GM21515 (cell line): ENCODE measurements at regions not wholly inside any gene's neighbourhood (a gene's known extent, or its start where the extent isn't known, plus 50 kb on each side); places are given as distances from the start of the nearest gene placed in this dataset.

Source experiments
- ATAC-seq: cut with Tn5 transposase; IDR thresholded peaks from one replicate; pipeline ENCODE4 v1.9.1; 2021; ENCODE audit not compliant: unreplicated experiment

GRCh38 chr18:78768656-78769501 is 210.7 kb upstream of the SALL3 start:
- no peak for ATAC-seq

DNA sequence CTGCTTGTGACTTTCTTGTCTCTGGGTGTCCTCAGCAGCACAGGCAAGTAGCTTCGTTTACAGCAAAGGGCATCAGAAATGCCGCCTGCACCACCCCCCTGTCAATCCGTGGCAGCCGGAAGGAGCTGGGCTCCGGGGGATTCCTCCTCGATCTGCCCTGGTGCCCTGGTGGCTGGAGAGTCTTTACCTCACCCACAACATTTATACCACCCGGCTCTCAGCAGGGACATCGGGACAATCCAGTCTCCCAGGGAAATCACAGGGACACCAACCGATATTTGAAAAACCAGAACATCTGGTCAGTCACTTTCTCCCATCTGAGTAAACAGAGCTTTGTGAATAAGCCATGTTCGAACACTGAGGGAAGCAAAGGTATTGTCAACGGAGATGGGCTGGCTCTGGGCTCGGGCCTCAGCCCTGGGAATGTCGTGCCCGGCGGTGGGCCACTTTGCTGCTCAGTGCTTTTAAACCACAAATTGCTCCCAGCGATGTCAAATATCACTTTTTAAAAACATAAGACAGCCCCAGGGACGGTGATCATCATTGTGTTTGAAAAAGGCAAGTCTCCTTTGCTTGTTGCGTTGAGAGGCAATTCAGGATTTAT is 210.0 kb upstream of the SALL3 start:
- no peak for ATAC-seq

DNA sequence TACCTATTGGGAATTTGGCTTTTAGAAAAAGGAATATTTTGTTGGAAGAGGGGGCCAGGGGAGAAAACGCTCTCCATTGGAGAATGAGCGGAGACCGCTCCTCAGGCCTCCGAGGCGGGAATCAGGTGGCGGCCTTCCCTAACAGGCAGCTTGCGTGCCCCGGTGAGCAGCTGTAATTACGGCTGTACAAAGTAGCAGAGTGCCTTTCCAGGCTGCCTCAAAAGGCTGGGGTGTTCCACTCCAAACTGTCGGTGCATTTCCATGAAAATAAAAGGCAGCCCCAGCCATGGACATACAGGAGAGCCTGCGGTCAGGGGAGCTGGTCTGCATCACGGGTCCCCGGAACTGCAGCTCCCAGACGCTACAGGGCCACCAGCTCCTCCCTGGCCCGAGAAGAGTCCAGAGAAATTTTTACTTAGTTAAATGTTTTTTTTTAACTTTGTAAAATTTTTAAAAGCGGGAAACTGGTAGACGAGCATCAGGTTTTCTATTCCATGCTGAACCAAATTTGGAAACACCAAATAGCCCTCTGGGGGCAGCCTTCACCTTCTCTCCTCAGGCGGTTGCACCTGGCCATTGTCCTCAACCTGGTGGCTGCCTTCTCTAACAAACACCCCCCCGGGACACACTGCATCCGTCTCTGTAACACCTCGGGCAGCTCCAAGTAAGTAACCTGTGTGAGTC is 209.3 kb upstream of the SALL3 start:
- no peak for ATAC-seq

GRCh38 chr18:78770823-78771139 is 208.8 kb upstream of the SALL3 start:
- ATAC-seq: no peak

DNA sequence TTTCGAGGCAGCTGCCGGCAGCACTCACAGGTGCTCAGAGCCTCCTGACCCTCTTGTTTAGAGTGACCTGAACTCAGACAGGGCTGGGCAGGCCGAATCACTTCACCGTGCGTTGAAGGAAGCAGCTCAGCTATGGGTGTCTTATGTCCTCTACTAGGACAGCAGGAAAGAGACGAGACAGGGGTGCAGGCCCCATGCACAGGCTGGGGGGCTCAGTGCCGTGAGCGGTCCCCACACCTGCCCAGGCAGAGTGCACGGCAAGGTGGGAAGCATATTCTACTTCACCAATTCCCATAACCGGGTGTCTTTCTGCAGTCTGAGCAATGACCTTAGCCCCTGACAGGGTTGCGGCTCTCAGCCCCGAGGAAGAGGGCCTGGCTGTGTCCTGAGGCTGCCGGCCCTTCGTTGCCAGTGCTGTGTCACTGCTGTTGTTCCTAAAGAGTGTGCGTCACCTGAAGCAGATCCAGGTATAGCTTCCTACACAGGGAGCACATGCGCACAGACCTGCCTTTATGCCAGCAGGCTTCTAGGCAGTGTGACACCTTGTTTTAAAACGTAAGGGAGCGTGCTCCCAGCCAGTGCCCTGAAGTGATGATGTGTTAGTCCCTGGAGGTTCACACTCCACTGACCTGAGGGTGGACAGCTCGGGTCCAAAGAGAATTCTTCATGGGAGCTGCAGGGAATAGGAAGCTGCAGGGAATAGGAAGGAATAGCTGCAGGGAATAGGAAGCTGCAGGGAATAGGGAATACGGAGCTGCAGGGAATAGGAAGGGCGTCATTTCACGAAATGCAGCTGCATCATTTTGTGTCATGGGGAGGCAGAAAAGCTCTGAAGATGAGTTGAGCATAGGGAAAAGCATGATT is 207.9 kb upstream of the SALL3 start:
- no peak for ATAC-seq

DNA sequence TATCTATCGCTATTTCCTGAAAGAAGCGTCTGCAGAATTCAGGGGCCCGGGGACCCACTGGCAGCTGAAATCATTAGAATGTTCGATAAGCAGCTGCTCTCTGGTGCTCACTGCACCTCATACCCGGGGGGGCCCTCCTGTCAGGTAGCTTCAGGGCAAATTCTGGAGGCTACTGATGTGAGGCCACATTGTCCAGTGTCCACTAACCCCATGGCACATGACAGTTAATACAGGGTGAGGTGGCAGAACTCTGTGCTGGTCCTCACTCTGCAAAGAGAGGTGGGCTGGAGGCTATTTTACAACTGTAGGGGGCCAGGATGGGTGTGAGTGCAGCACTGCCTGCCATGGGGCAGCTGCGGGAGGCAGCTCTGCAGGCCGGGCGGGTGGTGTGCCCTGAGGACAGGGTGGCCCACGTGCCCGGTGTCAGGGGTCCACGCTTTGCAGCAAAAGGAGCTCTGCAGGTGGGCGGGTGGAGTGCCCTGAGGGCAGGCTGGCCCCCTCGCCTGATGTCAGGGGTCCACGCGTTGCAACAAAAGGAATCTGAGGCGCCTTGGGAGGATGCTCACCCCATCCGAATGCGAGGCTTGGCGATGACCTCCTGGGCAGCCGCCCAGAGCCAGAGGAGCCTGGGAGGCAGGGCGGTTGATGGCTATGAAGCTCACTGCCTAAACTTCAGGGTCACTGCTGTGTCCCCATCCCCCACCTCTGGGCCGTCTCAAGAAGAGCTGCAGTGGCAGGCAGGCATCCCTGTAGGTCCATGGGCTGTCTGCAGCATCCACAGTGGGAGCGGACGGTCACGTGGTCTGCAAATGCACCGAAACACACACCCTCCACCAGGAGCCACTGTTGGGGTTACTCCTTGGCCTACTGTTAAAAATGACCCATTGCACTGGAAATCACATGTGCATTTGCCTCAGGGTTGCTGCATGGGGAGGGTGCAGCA is 207.0 kb upstream of the SALL3 start:
- ATAC-seq: no peak

- no peak for ATAC-seq
Observed at GRCh38 chr18:78773303-78773755, 206.3 kb upstream of the SALL3 start.

DNA sequence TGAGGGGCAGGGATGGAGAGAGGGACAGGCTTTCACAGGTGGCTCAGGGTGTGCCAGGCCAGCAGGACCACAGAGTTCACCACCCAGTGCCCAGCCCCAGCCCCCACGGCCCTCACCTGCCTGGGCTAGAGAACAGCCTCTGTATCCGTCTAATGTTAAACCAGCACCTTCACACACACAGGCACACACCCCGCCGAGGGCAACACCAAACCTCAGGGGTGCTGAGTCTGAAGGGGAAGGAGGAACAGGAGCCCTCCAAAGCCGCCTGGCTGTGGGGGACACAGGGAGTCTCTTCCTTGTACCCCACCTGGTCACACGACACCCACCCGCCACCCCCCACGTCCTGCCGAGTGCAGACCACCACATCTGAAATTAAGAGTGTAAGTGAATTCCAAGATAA is 205.8 kb upstream of the SALL3 start:
- ATAC-seq: no peak

DNA sequence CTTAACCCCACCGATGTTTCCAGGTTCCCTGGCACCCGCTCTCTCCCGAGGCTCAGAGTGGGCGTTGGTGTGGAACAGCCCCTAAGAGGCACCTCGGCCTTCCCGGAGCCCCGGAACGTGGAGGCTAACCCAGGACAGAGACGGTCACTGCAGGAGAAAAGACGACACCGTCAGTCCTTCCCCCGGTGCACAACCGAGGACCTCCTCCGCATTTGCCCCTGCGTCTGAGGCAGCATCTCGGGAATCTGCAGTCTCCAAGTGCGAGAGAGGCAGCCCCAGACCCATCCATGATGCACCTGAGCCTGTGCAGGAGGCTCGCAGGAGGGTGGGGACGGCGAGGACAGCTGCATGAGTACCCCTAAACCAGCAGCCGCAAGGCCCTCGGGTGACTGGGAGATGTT is 204.9 kb upstream of the SALL3 start:
- no peak for ATAC-seq

DNA sequence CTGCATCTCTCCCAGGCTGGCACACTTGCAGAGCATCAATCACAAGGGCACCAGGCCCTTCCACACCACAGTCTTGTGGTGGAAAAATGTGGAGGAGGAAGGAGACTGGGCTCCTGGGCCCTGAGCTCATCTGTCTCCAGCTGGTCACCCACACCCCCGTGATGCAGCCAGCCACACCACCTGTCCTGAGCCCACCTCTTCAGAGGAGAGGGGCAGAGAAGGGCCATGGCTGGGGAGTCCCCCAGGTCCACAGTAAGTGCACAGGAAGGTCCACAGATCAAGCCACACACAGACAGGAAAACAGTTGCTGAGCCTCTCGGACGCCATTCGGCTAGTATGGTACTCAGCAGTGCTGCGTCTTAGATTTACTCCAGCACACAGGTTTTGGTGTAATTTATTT is 203.5 kb upstream of the SALL3 start:
- ATAC-seq: no peak

DNA sequence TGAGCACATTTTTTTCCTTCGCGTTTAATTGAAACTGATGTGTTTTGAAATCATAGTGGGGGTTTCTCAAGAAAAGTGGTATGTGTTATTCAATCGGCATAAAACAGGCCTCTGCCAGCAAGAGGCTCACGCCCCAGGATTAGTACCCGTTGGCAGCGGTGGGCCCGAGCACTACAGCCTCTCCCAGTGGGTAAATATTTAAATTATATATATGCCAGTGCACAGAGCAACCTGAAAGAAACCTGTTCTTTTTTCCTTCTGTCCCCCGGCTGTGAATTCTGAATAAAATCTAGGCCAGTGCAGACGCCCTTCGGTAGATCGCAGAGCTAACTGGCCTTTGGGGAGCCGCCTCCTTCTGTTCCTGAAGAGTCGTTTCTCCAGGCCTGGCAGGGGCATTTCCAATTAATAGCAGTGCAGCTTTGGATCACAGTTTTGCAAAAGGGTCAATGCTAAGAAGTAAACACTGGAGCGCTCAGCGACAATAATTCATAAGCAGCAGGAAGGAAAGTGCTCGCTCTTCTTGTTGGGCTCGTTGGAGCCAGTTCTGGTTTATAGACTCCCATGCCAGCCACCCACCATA is 202.8 kb upstream of the SALL3 start:
- ATAC-seq: no peak

GRCh38 chr18:78777992-78778391 is 201.6 kb upstream of the SALL3 start:
- no peak for ATAC-seq

- ATAC-seq: no peak
Observed at GRCh38 chr18:78778651-78779050, 201.0 kb upstream of the SALL3 start.

- ATAC-seq: no peak
Observed at GRCh38 chr18:78779996-78780718, 199.5 kb upstream of the SALL3 start.

DNA sequence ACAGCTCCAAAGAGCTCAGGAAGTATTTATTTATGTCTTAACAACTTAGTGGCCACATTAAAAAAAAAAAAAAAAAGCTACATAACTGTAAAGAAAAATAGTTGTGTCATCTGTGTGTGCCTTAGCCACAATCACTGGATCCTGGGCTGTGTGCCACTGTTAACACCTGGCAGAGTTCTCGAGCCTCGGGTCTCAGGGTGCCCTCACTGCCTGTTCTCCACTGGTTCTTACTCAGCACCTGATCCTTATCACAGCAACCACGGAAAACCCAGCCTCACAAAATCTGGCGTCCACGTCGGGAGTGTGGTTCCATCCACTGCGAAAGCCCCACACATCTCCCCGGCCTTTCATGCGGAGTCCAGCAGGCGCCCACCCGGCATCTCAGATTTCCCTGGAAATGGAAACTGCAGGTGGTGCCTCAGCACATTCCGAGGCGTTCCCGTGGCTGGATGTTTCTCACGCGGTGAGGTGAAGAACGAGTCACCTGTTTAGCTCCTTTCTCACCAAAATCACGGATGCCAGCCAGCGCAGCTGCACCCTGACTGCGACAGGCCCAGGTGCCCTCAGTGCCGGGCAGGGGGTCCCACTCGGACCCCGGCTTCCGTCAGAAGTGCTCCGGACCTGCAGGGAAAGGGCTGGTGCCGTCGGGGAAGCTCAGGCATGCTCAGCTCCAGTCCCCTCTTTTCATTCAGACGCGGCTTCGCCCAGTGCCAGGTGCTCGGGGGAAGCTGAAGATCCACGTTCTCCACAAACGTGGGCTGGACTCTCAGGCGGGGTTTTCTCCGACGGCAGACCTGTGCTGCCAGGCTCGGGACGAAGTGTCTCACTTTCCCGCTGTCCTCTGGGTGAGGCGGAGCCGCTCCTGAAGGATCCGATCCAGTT is 198.7 kb upstream of the SALL3 start:
- no peak for ATAC-seq

DNA sequence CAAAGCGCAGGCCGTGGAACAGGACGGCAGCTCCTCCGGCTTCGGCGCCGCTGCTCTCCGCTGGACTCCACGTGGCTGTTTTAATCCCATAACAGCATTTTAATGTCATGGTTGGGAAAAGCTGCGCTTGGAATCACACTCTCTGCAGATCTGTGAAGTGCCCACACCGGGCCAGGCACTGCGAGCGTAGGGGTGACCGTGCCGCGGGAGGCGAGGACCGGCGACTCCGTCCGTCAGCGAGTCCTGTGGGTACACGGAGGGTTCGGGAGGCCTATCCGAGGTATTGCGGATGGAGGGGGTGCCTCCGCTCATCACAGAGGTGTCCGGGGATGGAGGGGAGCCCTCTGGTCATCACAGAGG is 198.0 kb upstream of the SALL3 start:
- ATAC-seq: no peak

- ATAC-seq: no peak
Observed at GRCh38 chr18:78782951-78783563, 196.6 kb upstream of the SALL3 start.

DNA sequence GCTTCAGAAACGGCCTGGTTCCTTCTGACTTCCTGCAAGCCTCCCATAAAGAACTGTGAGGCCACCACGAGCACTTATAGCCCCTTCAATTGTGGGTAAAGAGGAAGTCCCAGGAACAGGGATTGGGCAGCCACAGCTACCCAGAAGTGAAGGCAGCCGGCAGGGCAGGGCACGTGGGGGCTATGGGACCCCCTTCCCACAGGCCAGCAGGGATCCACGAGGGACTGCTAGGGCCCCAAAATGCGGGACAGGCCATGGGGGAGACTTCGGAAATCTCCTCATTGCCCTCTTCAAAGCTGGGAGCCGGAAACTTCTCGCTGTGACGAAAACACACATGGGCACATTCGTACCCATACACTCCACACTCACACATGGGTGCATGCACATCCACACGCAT is 196.1 kb upstream of the SALL3 start:
- no peak for ATAC-seq
